Neural progenitor cell (in vitro differentiated cells): ENCODE measurements at regions not wholly inside any gene's neighbourhood (a gene's known extent, or its start where the extent isn't known, plus 50 kb on each side); places are given as distances from the start of the nearest gene placed in this dataset.

Experiments
- CTCF ChIP-seq: fragments of 200-600 bp; sonication (generic); IDR thresholded peaks from 2 replicates; pipeline ENCODE4 v1.5.1; 2017; ENCODE audit warnings: antibody characterized with exemption, mild to moderate bottlenecking
- EZH2 ChIP-seq: fragments of 200-600 bp; sonication (generic); IDR thresholded peaks from 2 replicates; pipeline ENCODE4 v1.6.1; 2017; ENCODE audit warnings: antibody characterized with exemption, mild to moderate bottlenecking, moderate library complexity

GRCh38 chr1:81021134-81021533 lies 779.6 kb upstream of the ADGRL2 start:
- TF ChIP-seq CTCF (no peak), EZH2 (no peak)
